AG04449 (cell line): ENCODE measurements at regions not wholly inside any gene's neighbourhood (a gene's known extent, or its start where the extent isn't known, plus 50 kb on each side); places are given as distances from the start of the nearest gene placed in this dataset.

ENCODE experiments used
- CTCF ChIA-PET: fragments of 350-600 bp; formaldehyde crosslinking; extraction: SDS; loops from one replicate; lab custom pipeline; 2021; ENCODE audit warnings: antibody characterized with exemption; lab: Yijun Ruan, JAX
- POLR2A ChIA-PET: fragments of 400-600, 350-600 bp; formaldehyde crosslinking; extraction: SDS; loops from one replicate; lab custom pipeline; 2020; ENCODE audit warnings: antibody characterized with exemption, inconsistent platforms; lab: Yijun Ruan, JAX
- DNase-seq: peaks from one replicate; pipeline ENCODE4 v3.0.0-alpha.2; 2010; ENCODE audit warnings: low read depth, low spot score
- H3K4me3 ChIP-seq: 2 replicates; pipeline ENCODE4 v1.5.1; 2011; ENCODE audit warnings: low read depth, mild to moderate bottlenecking, control low read depth, low read length
- CTCF ChIP-seq: IDR thresholded peaks from one replicate; pipeline ENCODE4 v1.5.1; 2011; ENCODE audit warnings: mild to moderate bottlenecking, moderate library complexity, low read length, control low read depth, inconsistent platforms; ENCODE audit not compliant: insufficient read depth; ENCODE audit errors: missing control alignments

GRCh38 chr3:43932921-43933320 lies 242.2 kb downstream of the ABHD5 start:
- ChIA-PET POLR2A (no interaction called here), CTCF (no interaction called here)
- no peak overlapping the region for H3K4me3 ChIP-seq
- no peak for DNase-seq
- no peak for TF ChIP-seq CTCF

DNA sequence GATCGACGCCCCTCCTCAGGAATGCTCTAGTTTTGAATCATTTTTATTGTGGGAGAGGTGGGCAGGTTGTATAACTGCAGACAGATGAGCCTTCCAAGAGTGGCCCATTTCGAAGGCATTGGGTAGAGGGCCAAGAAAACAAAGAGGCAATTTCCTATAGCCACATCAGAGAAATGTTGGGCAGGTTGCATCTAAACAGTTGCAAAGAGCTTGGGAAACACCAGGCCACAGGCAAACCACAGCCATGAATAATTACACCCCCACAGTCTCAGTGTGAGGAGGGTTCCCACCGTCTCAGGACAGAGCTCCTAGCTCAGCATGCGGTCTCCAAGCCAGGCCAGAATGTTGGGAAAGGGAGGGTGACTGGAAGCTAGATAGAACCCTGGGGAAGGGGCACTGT lies 257.3 kb downstream of the ABHD5 start:
- TF ChIP-seq CTCF, result no peak
- ChIA-PET POLR2A (no interaction called here), CTCF (no interaction called here)
- H3K4me3 ChIP-seq, result no peak overlapping the region
- no peak for DNase-seq

- DNase-seq, result no peak
- no peak for TF ChIP-seq CTCF
- no peak overlapping the region for H3K4me3 ChIP-seq
- ChIA-PET CTCF (interaction anchor here (0.7 kb wide), 1 partner anchor 406 kb away, joined by 3 read pairs; no protein-coding TSS in a partner anchor), POLR2A (no interaction called here)
Observed at GRCh38 chr3:43949594-43949993, 258.9 kb downstream of the ABHD5 start.

DNA sequence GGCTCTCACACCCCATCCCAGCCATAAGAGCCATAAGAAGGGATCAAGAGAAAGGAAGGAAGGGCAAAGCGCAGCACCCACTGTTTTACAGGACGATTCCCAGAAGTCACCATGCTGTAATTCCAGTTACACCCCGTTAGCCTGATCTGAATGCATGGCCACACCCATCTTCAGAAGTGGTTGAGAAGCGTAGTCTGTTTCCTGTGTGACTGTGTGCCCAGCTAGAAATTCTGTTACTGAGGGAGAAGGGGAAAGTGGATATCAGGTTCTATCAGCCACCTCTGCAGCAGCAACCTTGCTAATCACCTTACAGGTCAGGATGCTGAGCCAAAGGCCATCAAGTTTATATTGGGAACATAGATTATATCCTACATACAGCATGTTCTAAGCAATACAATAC lies 260.0 kb downstream of the ABHD5 start:
- ChIA-PET POLR2A (no interaction called here), CTCF (interaction anchor here (0.6 to 1.1 kb wide), 2 partner anchors 23 to 98 kb away, joined by 3 read pairs; no protein-coding TSS in a partner anchor)
- DNase-seq, result no peak
- no peak for TF ChIP-seq CTCF
- H3K4me3 ChIP-seq, result no peak overlapping the region

DNA sequence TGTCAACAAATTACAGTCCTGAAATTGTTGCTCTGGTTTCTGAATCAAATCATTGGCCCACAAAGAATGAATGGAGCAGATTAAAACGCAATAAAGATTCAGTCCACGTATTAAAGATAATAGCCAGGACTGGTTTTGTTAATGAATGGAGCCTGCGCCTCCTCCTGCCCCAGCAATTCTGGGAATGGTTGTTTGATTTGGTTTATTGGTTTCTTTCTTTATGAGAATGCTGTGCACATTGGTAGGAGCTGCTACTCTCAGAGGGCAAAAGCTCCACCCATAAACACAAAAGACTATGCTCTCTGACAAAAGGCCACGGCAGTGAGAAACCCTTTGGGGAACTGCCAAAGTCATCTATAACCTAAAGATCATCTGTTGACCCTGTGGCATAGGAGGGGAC lies 261.1 kb downstream of the ABHD5 start:
- no peak for TF ChIP-seq CTCF
- no peak overlapping the region for H3K4me3 ChIP-seq
- ChIA-PET POLR2A (no interaction called here), CTCF (no interaction called here)
- DNase-seq, result no peak

DNA sequence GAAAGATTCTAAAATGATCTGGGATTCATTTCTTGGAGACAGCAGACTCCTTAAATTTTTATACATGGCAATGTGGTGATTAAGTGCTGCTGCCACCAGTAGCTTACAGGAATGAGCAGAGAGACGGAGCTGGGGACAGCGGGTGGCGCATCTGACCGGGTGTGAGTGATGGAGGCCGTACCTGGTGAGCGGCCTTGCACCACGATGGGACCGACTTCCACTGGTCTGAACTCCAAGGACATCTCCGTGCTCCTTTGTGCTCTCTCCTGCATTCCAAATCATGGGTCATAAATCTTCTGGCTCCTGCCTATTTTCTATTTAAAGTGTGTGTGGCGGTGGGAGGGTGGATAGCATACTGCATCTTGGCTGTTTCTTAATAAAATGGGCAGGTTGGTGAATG lies 262.6 kb downstream of the ABHD5 start:
- no peak overlapping the region for H3K4me3 ChIP-seq
- no peak for DNase-seq
- POLR2A ChIA-PET, result no interaction called here
- no peak for TF ChIP-seq CTCF
- CTCF ChIA-PET, result interaction anchor here (1.3 kb wide), 1 partner anchor 16 kb away, joined by 3 read pairs; no protein-coding TSS in a partner anchor
